ENCODE measurements at regions not wholly inside any gene's neighbourhood (a gene's known extent, or its start where the extent isn't known, plus 50 kb on each side); places are given as distances from the start of the nearest gene placed in this dataset.

DNA sequence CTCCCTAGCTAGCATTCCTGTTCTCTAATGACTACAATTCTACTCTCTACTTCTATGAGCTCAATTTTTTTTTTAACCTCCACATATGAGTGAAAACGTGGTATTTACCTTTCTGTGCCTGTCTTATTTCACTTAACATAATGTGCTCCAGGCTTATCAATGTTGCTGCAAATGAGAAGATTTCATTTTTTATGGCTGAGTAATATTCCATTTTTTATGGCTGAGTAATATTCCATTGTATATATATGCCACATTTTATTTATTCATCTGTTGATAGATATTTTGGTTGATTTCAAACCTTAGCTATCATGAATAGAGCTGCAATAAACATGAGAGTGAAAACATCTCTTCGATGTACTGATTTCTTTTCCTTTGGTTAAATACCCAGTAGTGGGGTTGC is 159.6 kb upstream of the TPK1 start:
- DNase-seq (ENCODE audit: low read depth), result no peak
- in situ Hi-C loops (cut with HindIII; ENCODE audit: low pct_unique_long_range_greater_than_20kb, low sequenced_read_pairs), result no loop called here

DNA sequence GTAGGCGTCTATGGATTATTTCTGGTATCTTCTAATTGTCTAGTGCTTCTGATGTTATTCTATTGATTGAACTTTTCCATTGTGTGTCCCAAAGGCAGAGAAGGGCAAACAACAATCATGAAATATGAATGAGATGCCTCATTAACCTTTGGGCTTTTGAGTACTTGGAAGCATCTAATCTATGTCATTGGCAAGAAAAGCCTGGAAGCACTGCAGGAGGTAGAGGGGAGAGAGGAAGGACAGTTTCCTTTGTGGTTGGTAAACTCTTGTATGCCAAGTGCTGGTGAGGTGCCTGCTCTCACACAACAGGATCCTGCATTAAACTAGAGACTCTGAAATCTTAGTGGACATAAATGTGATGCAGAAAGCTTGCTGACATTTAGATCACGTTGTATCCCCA is 155.2 kb upstream of the TPK1 start:
- DNase-seq (ENCODE audit: low read depth), result no peak
- in situ Hi-C loops (cut with HindIII; ENCODE audit: low pct_unique_long_range_greater_than_20kb, low sequenced_read_pairs), result no loop called here

DNA sequence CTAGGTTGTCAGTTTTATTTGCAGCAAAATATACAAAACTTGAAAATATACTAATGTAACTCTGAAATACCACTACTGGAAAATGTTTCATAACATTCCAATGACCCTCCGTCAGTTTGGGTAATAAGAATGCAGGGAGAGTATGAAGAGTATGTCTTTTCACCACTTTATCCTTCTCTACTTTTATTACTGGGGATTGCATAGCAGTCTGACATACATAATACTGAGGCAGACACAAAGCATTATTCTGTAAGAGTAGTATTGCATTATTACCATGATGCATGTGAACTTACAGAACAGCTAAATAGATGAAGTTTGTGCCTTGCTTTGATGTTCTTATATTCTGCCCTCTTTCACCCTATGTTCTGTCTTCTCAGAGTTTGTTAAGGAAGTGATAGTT is 151.8 kb upstream of the TPK1 start:
- DNase-seq (ENCODE audit: low read depth), result no peak
- in situ Hi-C loops (cut with HindIII; ENCODE audit: low pct_unique_long_range_greater_than_20kb, low sequenced_read_pairs), result no loop called here

DNA sequence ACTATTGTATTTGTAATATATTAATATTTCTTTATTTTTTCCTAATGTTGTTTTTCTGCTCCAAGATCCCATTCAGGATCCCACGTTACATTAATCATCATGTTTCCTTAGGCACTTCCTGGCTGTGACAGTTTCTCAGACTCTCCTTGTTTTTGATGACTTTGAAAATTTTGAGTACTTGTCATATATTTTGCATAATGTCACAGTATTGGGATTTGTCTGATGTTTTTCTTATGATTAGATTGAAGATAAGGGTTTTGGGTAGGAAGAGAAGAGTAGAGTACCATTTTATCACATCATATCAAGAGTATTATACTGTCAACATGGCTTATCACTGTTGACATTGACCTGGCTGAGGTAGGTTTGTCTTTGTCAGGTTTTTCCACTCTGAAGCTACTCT is 146.3 kb upstream of the TPK1 start:
- in situ Hi-C loops (cut with HindIII; ENCODE audit: low pct_unique_long_range_greater_than_20kb, low sequenced_read_pairs), result no loop called here
- DNase-seq (ENCODE audit: low read depth), result no peak

DNA sequence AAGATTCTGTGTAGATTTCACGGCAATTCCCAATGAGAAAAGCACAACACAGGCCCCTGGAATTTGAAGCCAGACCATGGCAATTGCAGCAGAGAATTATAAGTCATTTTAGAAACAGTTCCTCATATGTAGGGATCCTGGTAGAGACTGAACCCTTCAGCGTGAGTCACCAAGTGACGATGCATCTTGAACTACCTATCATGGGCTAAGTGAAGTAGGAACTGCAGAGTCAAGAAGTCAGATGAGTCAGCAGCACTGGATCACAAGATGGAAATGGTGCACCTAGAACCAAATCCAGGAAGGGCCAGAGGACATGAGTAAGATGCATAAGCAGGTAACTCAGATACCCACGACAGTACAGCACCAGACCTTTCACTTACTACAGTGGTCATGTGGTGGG is 140.0 kb upstream of the TPK1 start:
- in situ Hi-C loops (cut with HindIII; ENCODE audit: low pct_unique_long_range_greater_than_20kb, low sequenced_read_pairs), result no loop called here

DNA sequence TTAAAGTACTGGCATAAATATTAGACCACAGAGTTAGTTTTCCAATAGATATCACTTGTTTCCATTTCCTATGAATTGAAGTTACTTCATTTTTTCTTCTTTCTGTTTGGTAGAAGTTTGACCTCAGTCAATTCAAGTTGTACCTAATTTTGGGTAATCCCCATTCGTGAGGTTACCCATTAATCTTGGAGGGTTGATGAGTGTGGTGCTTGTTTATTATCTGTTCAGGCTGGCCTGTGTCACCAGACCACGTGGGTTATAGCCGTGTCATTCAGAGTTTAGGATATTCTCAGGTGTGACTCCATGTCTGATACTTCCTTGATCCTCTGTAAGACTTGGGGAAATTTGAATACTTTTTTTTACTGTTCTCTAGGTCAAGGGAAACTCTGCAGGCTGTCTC is 133.9 kb upstream of the TPK1 start:
- in situ Hi-C loops (cut with HindIII; ENCODE audit: low pct_unique_long_range_greater_than_20kb, low sequenced_read_pairs), result no loop called here
- DNase-seq (ENCODE audit: low read depth), result no peak

More for the DNA sequence above, 140.0 kb upstream of the TPK1 start:
- peak; percentile 47 for DNase-seq (ENCODE audit: low read depth)

DNA sequence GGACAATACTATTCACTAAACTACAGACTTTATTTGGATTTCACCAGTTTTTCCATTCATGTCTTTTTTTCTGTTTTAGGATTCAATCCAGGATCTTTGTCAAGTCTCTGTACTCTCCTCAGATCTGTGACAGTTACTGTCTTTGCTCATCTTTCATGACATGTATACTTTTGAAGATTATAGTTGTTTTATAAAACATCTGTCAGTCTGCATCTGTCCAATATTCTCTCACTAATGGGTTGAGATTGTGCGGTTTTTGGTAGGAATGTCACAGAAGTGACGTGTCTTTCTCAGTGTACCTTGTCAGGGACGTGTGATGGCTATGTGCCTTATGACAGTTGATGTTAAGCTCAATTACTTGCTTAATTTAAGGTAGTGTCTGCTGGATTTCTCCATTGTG is 124.9 kb upstream of the TPK1 start:
- in situ Hi-C loops (cut with HindIII; ENCODE audit: low pct_unique_long_range_greater_than_20kb, low sequenced_read_pairs), result no loop called here

DNA sequence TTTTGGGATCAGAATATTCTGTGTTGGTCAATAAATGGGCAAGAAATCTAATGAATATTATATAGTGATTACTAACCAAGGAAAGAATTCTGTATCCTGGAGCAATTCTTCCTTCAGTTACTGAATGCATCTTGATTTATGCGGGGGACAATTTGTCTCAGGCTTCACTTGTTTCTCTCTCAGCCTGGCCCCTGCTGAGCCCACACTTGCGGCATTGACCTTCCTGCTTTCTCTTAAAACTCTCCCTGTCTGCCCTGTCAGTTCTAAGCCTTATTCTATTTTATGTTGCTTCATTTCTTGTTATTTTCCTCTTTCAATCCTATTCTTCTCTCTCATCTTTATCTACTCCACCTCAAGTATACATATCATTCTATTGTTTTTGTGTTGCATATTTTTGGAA is 122.1 kb upstream of the TPK1 start:
- in situ Hi-C loops (cut with HindIII; ENCODE audit: low pct_unique_long_range_greater_than_20kb, low sequenced_read_pairs), result no loop called here
- no peak for DNase-seq (ENCODE audit: low read depth)

More for the DNA sequence above, 124.9 kb upstream of the TPK1 start:
- no peak for DNase-seq (ENCODE audit: low read depth)

DNA sequence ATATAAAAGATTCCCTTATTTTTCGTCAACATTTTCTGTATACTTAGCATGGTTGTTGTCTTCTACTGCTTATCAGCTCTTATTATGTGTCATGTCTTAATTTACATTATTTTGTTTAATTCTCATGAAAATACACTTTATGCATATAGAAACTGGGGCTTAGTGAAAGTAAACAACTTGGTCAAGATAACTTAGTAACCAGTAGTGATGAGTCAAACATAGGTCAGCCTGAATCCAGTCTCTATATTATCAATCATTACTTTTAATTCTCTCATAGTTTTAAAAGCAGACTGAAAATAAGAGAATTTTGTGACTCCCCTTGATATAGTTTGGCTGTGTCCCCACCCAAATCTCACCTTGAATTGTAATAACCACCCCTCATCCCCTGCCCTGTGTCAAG is 119.6 kb upstream of the TPK1 start:
- in situ Hi-C loops (cut with HindIII; ENCODE audit: low pct_unique_long_range_greater_than_20kb, low sequenced_read_pairs), result no loop called here
- no peak for DNase-seq (ENCODE audit: low read depth)

DNA sequence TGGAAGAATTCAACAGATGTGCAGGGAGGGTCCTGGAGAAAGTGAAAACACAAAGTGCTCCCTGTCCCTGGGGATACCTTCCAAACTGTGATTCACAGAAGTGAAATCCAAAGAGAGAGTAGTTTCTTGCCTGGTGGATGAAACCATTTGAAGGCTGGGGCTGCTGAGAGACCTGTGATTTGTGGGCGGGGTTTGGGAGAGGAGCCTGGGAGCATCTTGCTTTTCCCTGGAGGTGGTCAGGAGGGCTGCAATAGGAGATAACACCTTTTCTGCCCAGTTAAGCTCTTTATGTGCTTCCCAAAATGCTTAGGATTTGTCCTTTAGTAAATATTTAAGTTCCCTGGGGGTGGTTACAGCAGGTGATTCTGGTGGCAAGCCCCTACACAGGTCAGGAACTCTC is 105.3 kb upstream of the TPK1 start:
- in situ Hi-C loops (cut with HindIII; ENCODE audit: low pct_unique_long_range_greater_than_20kb, low sequenced_read_pairs), result no loop called here
- no peak for DNase-seq (ENCODE audit: low read depth)

DNA sequence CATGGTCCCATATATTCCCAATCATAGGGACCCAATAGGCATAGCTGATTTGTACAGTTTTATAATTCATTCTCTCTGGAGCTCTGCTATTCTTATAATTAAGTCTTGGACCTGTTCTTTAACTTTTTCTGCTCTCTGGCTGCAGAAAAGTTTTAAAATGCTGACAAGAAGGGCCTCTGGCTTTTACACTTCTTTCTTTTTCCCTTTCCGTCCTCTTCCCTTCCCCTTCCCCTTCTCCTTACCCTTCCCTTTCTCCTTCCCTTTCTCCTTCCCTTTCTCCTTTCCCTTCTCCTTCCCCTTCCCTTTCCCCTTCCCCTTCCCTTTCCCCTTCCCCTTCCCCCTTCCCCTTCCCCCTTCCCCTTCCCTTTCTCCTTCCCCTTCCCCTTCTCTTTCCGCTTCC is 101.3 kb upstream of the TPK1 start:
- in situ Hi-C loops (cut with HindIII; ENCODE audit: low pct_unique_long_range_greater_than_20kb, low sequenced_read_pairs), result no loop called here

DNA sequence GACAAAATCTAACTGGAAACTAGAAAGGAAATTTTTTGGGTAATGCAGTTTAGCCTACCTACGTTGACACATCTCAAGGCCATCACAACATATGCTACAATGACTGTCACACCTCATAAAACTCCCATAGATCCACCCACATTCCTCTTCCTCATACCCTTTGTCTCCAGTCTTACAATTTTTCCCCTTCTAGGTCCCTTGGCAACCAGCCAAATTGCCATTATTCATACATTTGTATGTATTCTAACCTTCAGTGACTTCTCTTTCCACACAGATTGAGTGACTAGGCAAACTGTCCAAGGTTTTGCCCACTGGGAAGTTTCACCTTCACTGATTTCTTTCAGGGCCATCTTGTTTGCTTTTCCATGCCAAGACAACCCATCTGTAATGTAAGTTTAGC is 100.5 kb upstream of the TPK1 start:
- in situ Hi-C loops (cut with HindIII; ENCODE audit: low pct_unique_long_range_greater_than_20kb, low sequenced_read_pairs), result no loop called here
- DNase-seq (ENCODE audit: low read depth), result peak; percentile 51

More for the DNA sequence above, 101.3 kb upstream of the TPK1 start:
- DNase-seq (ENCODE audit: low read depth), result no peak

DNA sequence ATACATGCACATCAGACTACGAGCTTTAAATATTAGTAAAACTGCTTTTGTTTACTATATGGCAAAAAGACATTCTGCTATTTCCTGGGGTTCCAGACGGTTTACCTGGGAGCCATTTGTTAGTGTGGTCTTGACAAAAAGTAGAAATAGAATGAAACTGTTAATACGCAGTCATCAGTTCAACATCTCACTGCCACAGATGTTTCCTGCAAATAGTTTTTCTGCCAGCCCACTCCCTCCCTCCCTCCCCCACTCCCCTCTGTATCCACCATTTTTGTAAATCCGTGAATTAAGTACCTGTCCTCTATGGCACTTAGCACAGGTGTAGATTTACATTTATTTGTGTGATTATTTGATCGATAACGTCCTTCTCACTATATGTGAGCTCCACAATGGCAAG is 74.6 kb upstream of the TPK1 start:
- in situ Hi-C loops (cut with HindIII; ENCODE audit: low pct_unique_long_range_greater_than_20kb, low sequenced_read_pairs), result no loop called here
- DNase-seq (ENCODE audit: low read depth), result no peak

DNA sequence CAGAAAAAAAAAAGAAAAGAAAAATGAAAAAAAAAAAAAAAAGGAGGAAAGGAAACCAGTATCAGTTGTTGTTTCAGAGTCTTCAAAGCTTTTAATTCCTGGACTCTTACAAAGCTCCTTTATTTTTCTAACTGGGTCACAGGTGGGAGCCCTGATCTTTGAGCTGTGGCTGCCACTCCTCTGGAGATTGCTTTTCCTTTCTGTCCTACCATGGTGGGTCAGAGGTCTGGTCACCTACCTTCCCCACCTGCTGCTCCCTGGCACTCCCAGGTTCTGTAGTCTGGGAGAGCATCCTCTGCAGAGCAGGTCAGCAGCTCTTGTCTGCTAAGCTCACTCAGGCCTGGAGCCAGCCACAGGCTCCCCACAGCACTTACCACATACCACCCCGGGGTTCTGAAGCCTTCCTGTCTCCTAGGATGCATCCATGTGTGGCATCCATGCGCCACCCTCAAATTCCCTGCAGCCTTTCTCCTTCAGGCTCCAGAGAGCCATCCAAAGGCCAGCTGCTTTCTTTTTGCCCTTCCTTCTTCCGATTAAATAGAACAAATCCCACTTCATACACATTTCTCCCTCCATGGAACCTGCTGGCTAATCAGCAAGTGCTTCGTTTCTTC is 73.2 kb upstream of the TPK1 start:
- no peak for DNase-seq (ENCODE audit: low read depth)
- in situ Hi-C loops (cut with HindIII; ENCODE audit: low pct_unique_long_range_greater_than_20kb, low sequenced_read_pairs), result no loop called here

DNA sequence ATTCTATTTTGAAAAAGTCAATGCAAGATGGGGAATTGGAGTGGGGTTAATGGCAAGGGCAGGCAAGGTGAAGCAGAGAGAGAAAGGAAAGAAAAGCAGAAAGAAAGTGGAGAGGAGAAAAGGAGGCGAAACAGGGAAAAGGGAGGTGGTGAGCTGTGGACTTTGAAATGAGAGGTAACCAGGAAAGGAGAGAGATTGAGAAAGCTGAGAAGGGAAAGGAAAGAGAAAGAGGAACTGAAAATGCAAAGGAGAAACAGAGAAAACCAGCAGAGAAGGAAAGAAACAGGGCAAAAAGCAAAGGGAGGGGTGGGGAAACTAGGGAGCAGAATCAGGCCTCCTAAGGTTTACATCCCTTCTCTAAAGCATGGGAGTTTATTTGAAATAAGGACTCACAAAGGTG is 72.5 kb upstream of the TPK1 start:
- in situ Hi-C loops (cut with HindIII; ENCODE audit: low pct_unique_long_range_greater_than_20kb, low sequenced_read_pairs), result no loop called here
- no peak for DNase-seq (ENCODE audit: low read depth)

DNA sequence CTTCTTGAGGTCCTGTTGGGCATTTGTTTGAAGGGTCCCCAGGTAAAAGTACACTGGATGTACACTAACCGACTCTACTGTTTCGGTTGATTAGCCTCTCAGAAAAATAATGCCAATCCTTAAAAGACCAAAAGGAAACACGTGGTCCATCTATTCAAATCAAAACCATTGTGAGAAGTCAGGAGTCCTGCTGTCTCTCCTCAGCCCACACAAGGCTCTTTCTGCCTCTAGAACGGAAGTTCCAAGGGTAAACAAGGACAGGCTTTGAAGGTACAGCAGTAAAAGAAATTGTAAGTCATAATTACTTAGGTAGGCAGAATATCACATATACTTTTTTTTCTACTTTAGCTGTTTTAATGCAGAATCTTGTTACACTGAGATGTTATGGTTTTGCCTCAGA is 71.7 kb upstream of the TPK1 start:
- in situ Hi-C loops (cut with HindIII; ENCODE audit: low pct_unique_long_range_greater_than_20kb, low sequenced_read_pairs), result no loop called here

DNA sequence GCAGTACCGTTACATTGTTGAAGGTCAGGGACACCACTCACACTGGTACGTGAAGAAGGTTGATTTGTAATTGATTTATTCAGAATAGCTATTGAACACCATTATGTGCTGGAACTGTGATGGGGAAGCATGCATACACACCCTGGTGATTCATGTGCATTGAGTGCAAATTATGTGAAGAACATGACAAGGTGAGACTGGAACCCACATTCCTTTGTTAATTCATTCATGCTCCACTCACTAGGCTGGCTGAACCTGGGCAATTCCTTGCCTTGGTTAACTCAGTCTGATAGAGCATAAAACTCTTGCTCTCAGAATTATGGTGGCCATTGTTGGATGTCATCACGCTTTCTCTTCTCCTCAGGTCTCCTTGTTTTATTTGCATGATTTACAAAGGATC is 67.3 kb upstream of the TPK1 start:
- in situ Hi-C loops (cut with HindIII; ENCODE audit: low pct_unique_long_range_greater_than_20kb, low sequenced_read_pairs), result no loop called here
- DNase-seq (ENCODE audit: low read depth), result no peak

More for the DNA sequence above, 71.7 kb upstream of the TPK1 start:
- DNase-seq (ENCODE audit: low read depth), result no peak

DNA sequence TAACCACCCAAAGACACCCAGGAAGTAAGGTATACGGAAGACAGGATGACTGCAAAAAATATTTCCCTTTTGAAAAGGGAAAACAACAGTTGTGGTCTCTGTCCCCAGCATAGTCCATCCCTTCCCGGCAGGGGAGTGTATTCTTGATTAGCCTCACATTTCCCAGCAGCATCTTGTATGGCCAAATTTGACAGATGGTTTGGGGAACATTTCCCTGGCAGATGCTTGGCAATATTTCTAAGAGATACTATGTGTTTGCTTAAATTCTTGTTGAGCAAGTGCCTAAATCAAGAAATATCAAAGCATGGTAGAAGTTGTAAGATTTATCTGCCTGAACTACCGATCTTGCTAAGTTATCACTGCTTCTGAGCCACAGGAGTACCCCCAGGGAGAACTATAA is 56.9 kb upstream of the TPK1 start:
- no peak for DNase-seq (ENCODE audit: low read depth)
- in situ Hi-C loops (cut with HindIII; ENCODE audit: low pct_unique_long_range_greater_than_20kb, low sequenced_read_pairs), result no loop called here
